ENCODE measurements at regions not wholly inside any gene's neighbourhood (a gene's known extent, or its start where the extent isn't known, plus 50 kb on each side); places are given as distances from the start of the nearest gene placed in this dataset.

- no peak for TF ChIP-seq CTCF (IDR thresholded peaks at IDR 0.05)
- no peak for TF ChIP-seq POLR2AphosphoS5 (IDR thresholded peaks at IDR 0.05; ENCODE audit: low read depth, low read length)
These were observed 76.1 kb upstream of the UQCRFS1 start for GRCh38 chr19:29289020-29289419.
